ENCODE measurements at regions not wholly inside any gene's neighbourhood (a gene's known extent, or its start where the extent isn't known, plus 50 kb on each side); places are given as distances from the start of the nearest gene placed in this dataset.

- TF ChIP-seq DEAF1 (CRISPR knock-in tag; IDR thresholded peaks at IDR 0.05) (no peak), ZHX1 (conservative IDR thresholded peaks at IDR 0.05; ENCODE audit: low read length) (no peak), ZNF347 (CRISPR knock-in tag; IDR thresholded peaks at IDR 0.05; ENCODE audit: low read depth) (no peak), PURB (CRISPR knock-in tag; IDR thresholded peaks at IDR 0.05; ENCODE audit: low read depth) (0 out of 2 replicates have a peak, but pooled peaks have one; percentile 37), KHSRP (IDR thresholded peaks at IDR 0.05) (no peak), POLR3G (IDR thresholded peaks at IDR 0.05; ENCODE audit: extremely low read depth, insufficient read length, insufficient replicate concordance) (no peak), TCF7L2 (IDR thresholded peaks at IDR 0.05; ENCODE audit: low read depth, low read length) (no peak), NKRF (IDR thresholded peaks at IDR 0.05; ENCODE audit: borderline replicate concordance) (no peak)
Observed at GRCh38 chr22:22396741-22397291, 111.7 kb downstream of the ZNF280B start (continued).
